HG02981 (cell line): ENCODE measurements at regions not wholly inside any gene's neighbourhood (a gene's known extent, or its start where the extent isn't known, plus 50 kb on each side); places are given as distances from the start of the nearest gene placed in this dataset.
"Not testable (repeated sequence)": the region's sequence is repeated elsewhere in the genome, so short reads cannot be mapped to it uniquely, and the experiment has no call there.

Source experiments
- ATAC-seq: cut with Tn5 transposase; IDR thresholded peaks from one replicate; pipeline ENCODE4 v1.9.1; 2021; ENCODE audit warnings: mild to moderate bottlenecking, moderate library complexity; ENCODE audit not compliant: unreplicated experiment

DNA sequence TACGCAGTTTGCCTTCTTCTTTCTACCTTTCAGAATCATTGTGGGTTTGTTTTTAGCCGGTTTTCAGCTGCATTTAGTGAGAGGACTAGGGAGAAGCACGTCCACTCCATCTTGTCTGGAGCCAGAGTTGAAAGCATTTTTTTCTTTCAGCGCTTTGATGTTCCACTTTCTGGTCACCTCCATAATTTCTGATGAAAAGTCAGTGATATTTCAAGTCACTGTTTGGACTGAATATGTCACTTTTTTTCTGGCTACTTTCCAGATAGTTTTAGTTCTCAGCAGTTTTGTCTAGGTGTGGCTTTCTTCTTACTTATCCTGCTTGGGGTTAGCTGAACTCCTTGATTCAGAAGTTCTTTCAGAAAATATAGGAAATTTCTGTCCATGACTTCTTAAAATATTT lies 123.9 kb upstream of the IER5L start:
- ATAC-seq = no peak

DNA sequence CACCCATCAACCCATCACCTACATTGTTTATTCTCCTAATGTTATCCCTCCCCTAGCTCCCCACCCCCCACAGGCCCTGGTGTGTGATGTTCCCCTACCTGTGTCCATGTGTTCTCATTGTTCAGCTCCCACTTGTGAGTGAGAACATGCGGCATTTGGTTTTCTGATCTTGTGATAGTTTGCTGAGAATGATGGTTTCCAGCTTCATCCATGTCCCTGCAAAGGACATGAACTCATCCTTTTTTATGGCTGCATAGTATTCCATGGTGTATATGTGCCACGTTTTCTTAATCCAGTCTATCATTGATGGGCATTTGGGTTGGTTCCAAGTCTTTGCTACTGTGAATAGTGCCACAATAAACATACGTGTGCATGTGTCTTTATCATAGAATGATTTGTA lies 118.1 kb upstream of the IER5L start:
- not testable (repeated sequence) for ATAC-seq

GRCh38 chr9:129291041-129291501 lies 113.0 kb upstream of the IER5L start:
- ATAC-seq = no peak

DNA sequence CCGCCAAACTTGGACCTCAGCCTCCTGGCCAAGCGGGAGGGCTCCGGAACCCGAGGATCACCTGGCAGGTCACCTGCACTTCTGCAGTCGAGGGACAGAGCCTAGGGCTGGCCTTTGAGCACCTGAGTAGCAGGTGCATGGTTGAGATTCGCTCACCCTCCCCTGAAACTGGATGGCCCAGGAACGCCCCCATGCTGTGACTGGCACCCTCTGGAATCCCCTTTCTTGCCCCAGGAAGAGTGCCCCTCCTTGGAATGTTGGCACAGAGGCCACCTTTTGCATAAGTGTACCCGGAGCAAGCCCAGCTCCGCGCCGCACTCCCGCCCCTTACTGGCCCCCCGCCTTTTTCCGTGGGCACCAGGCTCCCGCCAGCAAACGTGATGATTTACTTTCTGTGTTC lies 112.5 kb upstream of the IER5L start:
- ATAC-seq = no peak

GRCh38 chr9:129289883-129290282 lies 111.8 kb upstream of the IER5L start:
- ATAC-seq = no peak

- no peak for ATAC-seq
Observed at GRCh38 chr9:129289131-129289731, 111.2 kb upstream of the IER5L start.

- no peak for ATAC-seq
Observed at GRCh38 chr9:129287619-129288305, 109.7 kb upstream of the IER5L start.

GRCh38 chr9:129285979-129286772 lies 108.1 kb upstream of the IER5L start:
- ATAC-seq = no peak

DNA sequence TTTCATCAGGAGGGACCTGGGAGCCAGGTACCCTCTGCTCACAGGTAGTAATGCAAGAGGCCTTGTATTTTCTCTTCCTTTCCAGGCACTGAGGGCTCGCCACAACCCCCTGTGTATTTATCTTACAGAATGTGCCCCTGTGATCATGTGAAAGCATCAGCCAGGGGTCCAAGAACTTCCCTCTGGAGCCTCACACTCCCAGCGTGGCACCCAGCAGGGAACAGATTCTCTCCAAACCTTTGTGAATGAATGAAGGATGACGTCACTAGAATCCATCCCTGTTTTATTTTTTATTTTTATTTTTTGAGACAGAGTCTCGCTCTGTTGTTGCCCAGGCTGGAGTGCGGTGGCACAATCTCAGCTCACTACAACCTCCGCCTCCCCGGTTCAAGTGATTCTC lies 107.3 kb upstream of the IER5L start:
- no peak for ATAC-seq

- no peak for ATAC-seq
Observed at GRCh38 chr9:129284607-129285291, 106.7 kb upstream of the IER5L start.

GRCh38 chr9:129283705-129284606 lies 105.9 kb upstream of the IER5L start:
- ATAC-seq = no peak

- ATAC-seq = no peak
Observed at GRCh38 chr9:129283291-129283691, 105.2 kb upstream of the IER5L start.

GRCh38 chr9:129282731-129283211 lies 104.7 kb upstream of the IER5L start:
- ATAC-seq = no peak

- ATAC-seq = no peak
Observed at GRCh38 chr9:129282272-129282671, 104.2 kb upstream of the IER5L start.

- no peak for ATAC-seq
Observed at GRCh38 chr9:129281506-129282145, 103.6 kb upstream of the IER5L start.

DNA sequence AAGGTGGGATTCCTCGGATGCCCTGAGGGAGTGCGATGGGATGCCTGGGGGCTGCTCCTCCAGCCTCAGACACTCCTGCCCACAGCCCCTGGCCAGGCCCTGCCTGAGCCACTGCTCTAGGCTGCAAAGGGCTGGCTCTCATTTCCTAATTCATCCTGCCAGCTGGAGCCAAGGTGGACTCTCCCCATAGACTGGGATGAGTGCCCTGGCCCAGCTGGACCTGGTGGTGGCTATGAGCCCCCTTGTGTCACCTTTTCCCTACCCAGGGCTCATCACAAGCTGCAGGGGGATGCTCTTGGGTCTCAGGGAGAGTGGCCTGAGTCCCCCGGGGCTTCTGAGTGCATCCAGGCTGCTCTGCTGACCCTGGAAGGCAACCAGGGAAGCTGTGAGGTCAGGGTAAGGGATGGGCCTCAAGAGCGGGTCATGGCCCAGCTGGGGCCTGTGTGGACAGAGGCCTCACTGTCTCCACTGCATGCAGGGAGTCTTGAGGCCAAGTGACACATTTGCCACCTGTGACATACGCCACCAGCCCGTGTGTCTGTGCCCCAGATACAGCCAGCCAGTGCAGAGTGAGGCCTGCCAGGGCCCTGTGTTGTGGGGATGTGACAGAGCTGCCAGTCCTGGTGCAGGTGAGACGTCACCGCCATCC lies 102.7 kb upstream of the IER5L start:
- ATAC-seq = no peak

DNA sequence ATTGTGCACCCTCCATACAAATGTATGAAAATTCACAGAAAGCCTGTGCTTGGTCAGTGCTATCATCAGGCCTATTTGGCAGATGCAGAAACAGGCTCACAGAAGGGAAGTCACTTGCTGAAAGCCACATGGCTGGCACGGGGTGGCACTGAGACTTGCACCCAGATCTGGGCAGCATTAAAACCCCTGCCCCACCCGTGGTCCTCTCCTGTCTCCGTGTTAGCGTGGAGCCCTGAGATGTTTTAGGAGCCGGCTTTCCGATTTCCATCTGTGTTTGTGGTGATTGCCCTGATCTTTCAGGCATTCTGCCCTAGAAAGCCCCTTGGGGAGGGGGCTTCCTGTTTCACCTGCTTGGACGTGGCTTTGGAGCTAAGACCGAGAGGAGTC lies 102.2 kb upstream of the IER5L start:
- ATAC-seq = no peak

DNA sequence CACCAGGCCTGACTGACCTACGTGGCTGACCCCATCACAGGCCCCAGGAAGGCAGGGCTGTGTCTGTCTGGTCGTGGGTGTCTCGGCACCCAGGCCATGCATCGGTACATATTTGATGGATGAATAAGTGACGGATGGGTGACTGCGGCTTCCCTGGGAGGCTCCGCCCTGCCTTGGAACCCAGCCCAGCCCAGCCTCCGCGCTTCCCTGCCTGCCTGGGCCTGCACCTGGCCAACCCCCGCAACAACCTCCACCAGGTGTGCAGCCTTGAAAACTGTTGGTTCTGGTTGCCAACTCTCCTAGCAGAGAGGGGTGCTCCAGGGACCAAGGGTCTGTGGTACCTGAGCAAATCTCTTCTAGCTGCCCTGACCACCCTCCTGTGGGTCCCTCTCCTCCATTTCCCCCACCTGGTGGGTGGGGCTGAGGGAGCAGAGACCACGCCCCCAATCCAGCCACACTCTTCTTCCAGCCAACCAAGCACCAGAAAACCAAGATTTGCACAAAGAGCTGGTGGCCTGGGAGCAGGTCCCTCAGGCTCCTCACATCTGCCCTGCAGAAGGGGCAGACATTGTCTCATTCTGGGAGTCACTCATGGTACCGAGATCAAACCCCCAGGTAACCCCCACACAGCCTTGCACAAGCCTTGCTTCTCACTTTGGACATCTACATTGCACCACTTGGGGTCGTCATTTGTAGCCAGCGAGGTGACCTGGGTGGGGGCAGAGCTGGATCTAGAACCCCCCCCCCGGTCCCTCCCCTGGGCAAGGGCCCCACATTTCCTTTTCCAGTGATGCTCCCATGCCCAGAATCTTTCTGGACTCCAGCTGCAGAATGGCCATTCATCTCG lies 100.6 kb upstream of the IER5L start:
- ATAC-seq = no peak
